D341Med (cell line): ENCODE measurements at regions not wholly inside any gene's neighbourhood (a gene's known extent, or its start where the extent isn't known, plus 50 kb on each side); places are given as distances from the start of the nearest gene placed in this dataset.
"Not testable (repeated sequence)": the region's sequence is repeated elsewhere in the genome, so short reads cannot be mapped to it uniquely, and the experiment has no call there.

Source experiments
- DNase-seq: peaks from one replicate; pipeline ENCODE4 v3.0.0; 2012; ENCODE audit warnings: low spot score

DNA sequence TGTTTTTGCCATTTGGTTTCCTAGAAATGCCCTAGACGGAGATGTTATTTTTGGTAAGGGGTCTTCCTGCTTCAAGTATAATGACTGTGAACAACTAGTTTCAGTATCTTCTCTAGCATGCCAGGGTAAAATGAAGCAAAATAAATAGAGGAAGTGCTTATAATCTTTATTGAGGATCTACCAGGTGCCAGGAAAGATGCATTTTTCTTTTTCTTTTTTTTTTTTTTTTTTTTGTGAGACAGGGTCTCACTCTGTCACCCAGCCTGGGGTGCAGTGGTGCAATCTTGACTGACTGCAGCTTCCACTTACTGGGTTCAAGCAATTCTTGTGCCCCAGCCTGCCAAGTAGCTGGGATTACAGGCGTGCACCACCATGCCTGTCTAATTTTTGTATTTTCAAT is 146.6 kb upstream of the GRK3 start:
- not testable (repeated sequence) for DNase-seq

DNA sequence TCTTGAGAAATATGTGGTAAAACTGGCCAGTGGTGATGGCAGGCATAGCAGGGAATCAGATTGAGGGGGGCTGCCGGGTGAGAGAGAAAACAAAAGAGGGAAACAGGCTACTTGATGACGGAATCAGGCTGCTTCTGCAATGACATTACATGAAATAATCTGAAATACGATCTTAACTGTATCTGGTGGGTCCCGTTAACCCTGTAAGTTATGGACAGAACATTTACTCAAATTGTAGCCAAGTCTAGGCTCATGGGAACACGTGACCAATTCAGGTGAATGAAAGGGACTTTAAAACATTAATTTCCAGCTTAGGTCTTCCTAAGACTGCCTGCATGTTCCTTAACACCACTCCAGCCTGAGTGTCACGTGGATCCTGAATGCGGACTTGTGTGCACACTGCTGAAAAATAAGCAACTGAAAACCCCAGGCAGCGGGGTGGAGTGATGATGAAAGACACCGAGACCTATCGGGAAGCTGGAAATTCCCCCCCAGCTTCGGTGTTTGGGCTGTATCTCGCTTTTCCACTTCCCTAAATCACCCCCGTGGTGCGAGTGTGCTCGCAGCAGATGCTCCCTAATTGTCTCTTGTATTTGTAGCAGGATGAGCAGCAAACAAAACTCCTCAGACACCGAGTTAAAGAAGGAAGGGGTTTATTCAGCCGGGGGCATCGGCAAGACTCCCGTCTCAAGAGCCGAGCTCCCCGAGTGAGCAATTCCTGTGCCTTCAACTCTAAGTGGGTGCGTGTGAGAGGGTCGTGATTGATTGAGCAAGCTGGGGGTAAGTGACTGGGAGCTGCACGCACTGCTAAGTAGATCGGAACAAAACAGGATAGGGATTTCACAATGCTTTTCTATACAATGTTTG is 145.0 kb upstream of the GRK3 start:
- no peak for DNase-seq

DNA sequence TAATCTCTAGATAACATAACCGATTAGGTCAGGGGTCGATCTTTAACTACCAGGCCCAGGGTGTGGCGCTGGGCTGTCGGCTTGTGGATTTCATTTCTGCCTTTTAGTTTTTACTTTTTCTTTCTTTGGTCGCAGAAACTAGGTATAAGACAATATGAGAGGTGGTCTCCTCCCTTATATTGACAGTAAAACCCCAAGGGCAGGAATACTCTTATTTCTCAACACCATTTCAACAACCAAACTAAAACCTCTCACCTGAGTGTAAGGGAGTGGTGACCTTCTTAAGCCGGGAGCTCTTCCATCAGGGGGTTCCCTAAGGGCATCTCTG is 144.4 kb upstream of the GRK3 start:
- DNase-seq: not testable (repeated sequence)

DNA sequence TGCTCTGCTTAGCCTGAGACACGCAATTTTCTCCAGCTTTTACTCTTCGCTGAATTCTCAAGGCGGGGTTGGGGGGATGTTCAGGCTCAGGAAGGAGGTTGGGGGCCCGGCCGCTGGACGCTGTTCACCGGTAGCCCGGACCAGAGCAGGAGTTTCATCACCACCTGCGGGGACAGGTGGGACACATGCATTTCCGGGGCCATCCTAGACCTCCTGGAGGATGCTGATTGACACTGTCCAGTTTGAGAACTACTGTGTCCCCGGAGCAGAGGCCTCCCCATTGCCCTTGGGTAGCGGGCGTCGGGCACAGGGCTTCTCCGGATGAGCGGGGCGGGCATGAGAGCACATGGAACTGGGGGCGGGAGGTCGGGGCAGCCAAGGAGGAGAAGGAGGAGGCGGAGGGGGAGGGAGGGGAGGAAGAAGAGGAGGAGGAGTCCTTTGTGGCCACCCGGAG is 144.0 kb upstream of the GRK3 start:
- no peak for DNase-seq

DNA sequence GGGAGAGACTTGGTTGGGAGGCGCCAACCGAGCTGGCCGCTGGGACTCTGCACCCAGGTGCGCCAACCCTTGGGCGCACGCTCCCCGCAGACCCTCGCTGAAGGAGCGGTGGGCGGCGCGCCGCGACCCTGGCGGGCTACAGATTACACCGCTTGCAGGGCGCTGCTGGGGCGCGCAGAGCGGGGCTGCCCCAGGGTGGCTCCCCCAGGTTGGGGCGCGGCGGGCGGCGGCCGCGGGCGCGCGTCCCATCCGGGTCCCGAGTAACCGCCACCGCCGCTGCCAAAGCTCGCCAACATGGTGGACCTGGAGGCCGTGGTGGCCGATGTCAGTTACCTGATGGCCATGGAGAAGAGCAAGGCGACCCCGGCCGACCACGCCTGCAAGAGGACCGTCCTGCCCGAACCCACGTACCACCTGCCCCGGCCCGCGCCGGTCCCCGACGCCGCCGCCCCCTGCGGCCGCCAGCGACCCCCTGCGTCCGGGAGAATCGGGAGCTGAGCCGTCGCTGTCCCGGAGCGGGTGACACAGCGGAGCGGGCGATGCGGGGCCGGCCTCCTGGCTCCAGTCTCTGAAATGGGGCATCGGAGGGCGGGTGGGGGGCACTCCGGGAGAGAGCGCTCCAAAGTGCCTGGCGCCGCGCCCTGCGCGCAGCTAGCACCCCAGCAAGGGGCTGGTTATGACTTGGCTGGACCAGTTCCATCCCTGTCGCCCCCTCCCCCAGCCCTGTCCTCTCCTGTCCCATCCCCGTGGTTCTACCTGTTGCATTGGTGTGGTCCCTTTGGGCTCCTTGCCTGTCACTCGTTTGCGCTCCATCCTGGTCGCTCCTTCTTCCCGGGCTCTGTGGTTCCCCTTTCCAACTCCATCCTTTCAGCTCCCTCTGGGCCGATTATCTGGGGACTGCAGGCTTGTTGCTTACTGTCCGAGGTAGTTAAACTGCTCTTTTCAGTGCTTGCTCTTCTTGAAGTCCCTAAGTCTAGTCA is 143.3 kb upstream of the GRK3 start:
- DNase-seq: peak; percentile 69

DNA sequence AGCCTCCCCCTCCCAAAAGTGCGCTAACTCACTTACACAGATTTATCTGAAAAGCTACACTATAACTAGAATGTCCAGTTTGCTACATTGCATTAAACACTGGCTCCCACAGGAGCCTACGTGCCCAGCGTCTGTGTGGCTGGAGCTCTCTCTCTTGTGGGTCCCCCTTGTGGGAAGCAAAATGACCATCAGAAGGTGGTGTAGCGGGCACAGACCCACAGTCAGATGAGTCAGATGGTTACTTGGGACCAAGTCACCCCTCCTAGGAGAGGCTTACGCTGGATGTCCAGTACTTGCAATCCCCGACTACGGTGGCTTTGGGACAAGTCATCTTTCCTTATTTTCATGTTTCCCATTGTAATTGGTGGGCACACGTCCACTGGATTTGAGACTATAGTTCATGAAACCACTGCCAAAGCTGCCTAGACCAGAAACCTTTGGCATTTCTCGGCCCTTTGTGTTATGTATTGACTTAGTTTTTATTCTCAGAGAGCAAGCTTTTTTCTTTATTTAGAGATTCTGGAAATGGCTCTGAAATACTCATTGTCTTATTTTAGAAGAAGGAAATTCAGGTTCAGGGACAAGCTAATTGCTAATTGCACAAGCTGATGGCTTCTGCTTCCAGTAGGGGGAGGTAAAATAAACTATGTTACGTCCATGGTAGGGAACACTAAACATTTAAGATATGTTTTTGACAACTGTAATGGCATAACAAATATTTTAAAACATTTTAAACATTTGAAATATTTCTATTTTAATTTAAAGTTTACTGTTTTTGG is 137.8 kb upstream of the GRK3 start:
- not testable (repeated sequence) for DNase-seq

DNA sequence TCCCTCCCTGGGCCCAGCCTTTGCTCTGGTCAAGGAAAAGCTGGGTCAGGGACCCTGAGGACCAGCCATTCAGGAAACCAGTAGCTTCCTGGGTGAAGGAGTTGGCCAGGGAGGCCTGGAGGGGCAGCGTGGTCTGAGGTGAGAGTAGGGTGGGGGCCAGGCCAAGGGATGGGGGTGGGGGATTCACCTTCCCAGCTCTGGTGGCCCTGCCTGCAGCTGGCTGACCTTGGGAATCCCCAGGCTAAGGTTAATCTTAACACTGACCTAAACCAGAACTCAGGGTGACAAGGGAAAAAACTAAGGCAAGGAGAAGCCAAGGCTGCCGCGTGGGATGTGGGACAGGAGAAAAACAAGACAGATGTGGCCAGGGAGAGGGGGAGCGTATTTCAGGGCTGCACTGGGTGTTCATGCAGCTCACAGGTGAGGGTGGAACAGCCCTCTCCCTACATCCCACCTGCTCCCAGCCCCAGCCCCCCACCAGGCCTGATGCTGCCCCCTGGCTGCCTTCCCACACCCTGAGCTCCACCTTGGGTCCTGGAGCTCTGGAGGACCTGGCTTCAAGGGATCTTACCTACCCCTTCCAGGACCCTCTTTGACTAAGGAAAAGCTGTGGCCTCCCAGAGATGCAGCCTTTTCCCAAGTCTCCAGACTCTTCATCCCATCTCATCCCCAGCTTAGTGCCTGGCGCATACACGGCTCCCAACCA is 132.7 kb upstream of the GRK3 start:
- DNase-seq: not testable (repeated sequence)

DNA sequence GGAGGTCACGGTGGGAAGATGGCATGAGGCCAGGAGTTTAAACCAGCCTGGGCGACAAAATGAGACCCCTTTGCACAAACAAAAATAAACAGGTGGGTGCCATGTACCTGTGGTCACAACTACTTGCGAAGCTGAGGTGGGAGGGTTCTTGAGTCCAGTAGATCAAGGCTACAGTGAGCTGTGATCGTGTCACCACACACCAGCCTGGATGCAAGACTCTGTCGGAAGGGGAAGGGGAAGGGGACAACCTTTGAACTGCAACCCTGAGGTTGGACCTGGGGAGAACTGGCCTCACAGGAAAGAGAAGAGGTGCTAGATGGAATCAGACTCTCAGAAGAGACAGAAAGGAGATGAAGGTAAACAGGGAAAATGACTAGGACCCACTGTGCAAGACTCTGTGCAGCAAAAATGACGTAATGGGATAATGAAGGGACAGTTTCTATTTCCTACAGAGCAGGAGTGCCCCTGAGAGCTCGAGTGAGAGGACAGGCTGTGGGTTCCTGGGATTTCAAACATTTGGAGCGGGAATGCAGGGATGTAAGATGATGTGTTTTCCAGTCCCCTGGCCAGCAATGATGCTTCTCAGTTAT is 131.0 kb upstream of the GRK3 start:
- DNase-seq: not testable (repeated sequence)

DNA sequence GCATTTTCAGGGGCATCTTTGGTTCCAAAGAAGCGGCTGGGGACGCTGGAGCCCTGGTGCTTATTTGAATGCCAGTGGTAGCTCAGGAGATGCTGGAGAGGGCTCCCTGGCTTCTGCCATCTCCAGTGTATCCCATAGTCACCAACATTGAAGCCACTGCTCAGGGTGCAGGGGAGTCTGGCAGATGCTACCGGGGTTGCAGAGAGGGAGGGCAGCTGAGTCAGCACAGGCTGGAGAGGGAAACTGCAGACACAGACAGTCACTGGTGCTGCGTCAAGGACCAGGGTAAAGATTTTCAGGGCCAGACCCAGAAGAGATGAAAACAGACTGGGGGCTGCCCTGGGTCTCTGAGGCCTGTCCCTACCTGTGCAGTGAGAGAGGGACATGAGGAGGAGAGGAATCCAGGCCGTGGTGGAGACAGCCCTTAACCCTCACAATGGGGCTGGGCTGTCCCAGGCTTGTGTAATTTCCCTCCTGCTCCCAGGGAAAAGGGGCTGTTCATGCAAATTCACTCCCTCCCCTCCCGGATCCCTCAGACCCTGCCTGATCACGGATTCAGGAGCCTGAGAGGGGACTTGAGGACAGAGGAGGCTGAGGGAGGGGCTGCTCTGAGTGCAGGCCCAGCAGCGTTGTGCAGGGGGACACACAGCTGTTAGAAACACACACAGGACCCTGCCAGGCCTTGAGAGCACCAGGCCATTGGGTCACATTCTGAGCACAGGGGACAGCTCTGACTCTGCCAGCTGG is 126.9 kb upstream of the GRK3 start:
- no peak for DNase-seq

DNA sequence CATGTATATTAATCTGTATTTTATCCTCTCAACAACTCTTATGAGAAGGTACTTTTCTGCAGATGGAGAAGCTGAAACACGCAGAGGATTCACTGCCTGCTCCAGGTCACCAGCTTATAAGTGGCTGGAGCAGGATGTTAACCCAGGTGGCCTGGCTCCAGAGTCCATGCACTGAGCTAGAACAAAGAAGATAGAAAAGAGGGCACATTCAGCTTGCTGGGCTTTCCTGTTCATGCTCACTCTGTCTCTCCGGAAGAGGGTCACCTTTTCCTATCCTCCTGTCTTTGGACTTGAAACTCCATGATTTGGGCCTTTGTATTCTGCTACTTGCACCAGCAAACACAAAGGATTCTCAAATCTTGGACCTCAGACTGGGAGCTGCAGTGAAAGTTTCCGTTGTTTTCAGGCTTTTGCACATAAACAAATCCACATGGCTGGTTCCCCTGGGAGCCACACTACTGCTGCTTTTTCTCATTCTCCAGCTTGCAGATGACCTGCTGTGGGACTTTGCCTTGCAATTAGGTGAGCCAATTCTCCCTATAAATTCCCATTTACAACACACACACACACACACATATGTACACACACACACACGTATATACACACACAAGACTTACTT is 117.3 kb upstream of the GRK3 start:
- no peak for DNase-seq

DNA sequence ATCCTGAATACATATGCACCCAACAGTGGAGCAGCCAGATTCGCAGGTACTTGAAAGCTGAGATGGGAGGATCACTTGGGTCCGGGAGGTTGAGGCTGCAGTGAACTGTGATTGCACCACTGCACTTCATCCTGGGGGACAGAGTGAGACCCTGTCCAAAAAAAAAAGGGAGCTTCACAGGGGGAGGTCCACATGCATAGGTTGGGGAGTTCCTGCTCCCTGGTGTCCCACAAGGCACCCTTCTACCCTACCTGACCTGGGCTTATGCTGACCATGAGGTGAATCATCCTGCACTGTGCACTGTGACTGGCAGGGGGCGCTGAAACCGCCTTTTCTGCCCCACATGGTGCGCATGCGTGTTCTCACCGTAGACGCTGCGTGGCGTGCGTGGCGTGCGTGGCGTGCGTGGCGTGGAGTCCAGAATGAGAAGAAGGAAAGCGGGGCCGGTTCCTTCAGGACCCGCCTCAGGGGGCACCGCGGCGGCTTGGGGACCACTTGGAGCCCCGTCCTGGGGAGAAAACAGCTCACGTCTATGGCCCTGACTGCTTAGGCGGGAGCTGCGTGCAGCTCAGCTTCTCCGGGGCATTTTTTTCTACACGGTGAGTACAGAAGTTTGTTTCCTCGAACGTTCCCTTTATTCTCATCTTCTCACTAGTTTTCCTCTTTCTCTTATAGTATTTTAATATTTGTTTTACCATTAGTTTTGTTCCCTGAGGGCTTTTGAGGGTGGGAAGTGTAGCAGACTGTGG is 116.6 kb upstream of the GRK3 start:
- DNase-seq: peak; percentile 96

DNA sequence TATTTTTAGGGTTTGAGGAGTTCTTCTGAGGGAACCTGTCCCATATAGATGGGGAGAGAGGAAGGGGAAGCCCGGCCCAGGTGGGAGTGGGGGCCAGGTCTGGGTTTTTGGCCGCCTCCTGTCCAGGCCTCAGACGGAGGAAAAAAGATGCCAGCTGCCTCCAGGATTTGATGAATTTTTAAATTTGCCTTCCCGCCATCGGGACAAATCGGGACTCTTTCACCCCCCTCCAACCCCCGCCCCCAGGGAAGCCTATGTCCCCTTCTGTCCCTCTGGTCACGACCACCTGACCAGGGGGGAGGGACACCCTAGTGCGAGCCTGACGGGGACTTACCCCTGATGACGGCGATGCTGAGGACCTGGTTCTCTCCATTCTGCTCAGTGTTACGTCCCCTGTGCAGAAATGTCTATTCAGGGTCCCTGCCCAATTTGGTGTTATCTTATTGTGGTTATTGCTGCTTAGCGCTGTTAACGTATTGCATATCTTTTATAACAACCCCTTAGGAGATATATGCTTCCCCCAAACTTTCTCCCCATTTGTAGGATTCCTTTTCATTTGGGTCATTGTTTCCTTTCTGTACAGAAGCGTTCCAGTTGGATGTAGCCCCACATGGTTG is 115.9 kb upstream of the GRK3 start:
- DNase-seq: peak; percentile 42

DNA sequence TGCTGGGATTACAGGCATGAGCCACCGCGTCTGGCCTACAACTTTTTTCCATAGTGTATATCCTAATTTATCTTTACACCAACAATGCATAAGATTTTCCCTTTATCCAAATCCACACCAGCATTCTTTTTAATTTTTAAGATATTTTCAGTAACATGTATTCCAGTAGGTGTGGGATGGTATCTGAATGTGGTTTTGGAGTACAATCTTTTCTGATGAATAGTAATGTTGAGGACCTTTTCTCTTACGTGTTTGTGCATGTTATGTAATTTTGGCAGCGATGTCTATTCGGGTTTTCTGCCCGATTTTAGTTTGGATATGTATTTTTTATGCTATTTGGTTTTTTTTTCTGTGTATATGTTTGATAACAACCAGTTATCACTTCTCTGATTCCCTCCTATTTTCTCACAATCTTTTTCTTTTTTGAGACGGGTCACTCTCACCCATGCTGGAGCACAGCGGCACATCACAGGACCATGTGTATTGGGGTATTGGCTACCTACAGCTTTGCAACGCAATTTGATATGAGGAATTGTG is 114.6 kb upstream of the GRK3 start:
- DNase-seq: no peak

DNA sequence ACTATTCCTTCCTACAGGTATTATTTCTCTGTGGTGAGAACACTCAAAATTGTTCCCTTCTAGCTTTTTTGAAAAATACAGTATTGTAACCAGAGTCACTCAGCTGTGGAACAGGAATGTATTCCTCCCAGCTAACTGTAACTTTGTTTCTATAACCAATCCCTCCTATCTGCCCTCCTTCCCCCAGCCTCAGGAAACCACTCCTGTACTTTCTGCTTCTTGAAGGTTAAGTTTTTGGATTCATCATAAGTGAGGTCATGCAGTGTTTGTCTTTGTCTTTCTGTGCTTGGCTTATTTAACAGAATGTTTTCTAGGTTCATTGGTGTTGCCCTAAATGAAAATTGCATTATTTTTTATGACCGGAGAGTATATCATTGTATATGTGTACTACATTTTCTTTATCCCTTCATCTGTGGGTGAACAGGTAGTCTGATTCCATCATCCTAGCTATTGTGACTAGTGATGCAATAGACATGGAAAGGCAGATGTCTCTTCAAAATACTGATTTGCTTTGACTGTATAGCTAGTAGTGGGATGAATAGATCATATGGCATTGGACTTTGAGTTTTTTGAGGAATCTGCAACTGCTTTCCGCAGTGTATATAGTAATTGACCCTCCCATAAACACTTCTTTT is 112.9 kb upstream of the GRK3 start:
- no peak for DNase-seq

DNA sequence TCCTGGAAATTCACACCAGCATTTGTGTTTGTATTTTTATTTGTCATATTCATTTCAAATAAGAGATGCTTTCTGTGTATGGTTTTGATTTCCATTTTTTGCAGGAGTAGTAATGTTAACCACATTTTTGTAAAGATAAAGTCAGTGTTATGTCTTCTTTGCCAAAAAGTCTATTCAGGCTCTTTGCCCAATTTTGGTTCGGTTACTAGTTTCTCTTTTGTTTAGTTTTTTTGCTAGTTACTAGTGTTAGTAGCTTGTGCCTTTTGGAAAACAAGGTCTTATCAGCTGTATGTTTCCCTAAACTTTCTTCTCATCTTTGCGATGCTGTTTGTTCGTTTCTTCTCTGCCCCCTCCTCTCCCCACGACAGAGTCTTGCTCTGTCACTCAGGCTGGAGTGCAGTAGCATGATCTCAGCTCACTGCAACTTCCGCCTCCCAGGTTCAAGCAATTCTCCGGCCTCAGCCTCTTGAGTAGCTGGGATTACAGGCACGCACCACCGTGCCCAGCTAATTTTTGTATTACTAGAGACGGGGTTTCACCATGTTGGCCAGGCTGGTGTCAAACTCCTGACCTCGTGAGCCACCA is 112.3 kb upstream of the GRK3 start:
- no peak for DNase-seq

DNA sequence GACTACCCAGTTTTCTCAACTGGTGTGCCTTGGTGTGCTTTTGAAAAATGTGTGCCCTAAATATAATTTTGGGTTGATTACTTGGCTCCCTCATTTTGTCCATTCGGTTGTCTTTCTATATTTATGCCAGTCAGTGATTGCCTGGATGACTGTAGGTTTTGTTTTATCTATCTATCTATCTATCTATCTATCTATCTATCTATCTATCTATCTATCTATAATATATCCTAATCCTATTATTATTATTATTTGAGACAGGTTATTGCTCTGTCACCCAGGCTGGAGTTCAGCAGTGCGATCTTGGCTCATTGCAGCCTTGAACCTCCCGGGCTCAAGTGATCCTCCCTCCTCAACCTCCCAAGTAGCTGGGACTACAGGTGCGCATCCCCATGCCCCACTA is 111.4 kb upstream of the GRK3 start:
- DNase-seq: no peak

DNA sequence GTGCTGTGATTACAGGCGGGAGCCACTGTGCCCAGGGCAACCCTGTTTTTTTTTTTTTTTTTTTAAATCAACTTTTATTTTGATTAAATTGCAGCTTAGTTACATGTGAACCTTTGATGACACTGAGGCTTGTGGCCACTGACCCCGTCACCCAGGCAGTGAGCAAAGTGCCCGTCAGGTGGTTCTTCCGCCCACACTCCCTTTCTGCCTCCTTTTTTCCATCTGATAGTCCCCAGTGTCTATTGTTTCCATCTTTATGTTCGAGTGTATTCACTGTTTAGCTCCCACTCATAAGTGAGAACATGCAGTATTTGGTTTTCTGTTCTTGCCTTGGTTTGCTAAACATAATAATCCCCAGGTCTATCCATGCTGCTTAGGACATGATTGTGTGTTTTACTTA is 110.9 kb upstream of the GRK3 start:
- no peak for DNase-seq
